Anterior cingulate cortex (tissue), 58 donors: ENCODE measurements at regions not wholly inside any gene's neighbourhood (a gene's known extent, or its start where the extent isn't known, plus 50 kb on each side); places are given as distances from the start of the nearest gene placed in this dataset.
A peak's percentile ranks its signal among the peaks of the same experiment; 100 is the strongest.

Experiments
- DNase-seq, 58 donors: peaks; one replicate each; lab custom pipeline; 2025; lab: John Stamatoyannopoulos, UW

DNA sequence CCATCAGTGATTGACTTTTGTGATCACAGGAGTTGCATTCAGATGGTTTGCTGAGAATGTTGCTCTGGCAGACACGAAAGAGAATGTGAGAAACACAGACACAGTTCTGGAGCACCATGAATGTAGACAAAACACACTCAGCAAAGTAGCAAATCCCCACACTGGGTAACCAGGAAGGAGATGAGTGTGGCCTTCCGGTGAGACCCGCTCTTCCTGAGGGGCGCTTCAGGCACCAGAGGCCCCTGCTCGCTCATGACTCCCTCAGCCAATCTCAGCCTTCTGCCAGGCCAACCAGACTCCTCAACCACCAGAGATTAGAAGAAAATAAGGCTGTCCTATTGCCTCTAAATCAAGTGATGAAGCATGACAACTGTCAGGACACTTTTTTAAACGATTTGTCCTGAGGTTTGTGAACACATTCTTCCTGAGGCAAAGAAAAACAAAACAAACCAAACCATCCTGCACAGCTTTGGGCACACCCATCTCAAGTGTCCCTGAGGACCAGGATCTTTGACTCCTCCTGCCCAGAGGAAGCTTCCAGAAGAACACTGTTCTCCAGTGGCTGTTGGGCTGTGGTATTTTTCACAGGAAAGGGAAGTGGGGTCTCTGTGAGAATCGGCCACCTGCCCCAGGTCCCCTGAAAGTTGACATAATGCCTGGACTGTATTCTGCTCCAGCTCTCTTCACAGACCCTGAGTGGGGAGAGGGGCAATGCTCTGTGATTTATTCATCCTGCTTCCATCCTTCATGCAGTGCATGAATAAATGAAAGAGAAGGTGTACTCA is 152.8 kb downstream of the BCL11A start:
- no peak for DNase-seq

DNA sequence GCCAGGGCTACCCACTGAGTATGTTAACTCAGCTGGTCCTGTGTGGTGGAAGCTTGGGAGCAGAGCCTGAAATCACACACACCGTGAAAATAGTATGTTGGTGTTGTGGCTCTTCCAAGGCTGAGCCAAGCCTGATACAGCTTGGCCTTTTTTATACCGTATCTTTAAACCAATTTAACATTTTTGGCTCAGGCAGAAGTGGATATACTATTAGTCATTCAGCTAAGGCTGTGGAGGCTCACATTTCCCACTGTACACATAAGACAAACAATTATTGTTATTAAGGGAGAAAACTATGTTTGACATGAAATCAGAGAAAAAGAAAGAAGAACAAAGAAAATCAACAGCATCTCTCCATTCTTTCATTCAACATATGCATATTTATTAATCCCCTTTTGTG is 159.0 kb downstream of the BCL11A start:
- no peak for DNase-seq

DNA sequence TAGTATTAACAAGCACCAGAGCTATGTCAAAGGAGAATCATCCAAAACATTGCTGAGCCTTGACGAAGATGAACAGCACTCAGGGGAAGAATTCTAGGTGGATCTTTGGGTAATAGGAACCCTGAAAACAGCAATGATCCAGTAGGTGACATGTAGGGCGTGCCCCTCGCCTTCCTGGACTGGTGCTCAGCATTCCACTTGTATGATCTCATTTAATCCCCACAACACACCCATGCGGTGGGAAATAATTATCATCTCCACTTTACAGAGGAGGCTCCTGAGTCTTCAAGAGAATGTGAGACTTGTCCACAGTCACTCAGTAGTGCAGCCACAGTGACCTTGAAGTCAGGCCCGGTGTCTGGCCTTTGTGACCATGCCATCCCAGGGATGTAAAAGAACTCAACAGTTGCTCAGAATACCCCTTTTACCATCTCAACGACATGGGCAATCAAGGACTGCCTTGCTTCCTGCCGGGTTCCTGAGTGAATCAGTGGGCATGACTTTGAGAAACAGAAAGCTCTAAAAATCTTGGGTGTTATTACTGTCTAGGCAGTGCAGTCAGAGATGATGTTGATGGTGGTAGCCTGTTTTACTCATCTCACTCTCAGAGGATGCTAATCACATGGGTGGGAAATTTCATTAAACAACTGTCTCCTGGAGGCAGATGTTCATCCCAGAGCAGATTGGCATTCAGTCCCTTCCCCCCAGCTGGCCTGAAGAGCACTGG is 161.6 kb downstream of the BCL11A start:
- DNase-seq = no peak

DNA sequence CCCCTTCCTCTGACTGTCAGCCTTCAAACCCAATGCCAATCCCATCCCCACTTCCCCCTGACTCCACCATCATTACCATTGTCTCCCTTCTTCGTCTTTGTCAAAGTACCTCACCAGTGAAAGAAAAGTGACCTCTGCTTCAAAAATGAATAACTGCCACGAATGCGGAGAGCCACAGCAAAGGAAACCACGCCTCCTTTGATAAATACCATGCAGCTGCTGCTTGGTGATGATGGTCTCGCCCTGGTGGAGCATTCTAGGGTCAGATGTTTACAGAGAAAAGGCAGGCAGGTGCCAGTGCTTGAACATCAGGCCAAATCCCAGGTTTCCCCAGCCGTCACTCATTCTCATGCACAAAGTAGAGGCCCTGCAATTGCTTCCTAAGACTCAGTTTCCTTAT is 162.2 kb downstream of the BCL11A start:
- DNase-seq = no peak

DNA sequence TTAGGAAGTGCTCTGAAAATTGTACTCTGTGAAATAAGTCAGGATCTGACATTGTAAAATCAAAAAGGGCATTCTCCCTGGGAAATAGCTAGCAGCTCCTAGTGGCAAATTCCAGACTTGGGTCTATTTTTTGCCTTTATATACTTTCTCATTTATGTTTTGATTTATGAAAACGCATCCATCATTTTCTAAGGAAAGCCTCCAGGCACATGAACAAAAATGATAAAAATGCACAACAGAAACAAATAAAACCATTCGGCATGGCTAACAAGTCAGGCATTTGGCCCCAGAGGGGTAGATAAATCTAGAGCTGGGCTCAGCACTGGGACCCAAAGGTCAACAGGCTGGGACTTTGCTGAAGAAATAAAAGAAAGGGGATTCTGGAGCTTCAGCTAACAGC is 167.0 kb downstream of the BCL11A start:
- no peak for DNase-seq

DNA sequence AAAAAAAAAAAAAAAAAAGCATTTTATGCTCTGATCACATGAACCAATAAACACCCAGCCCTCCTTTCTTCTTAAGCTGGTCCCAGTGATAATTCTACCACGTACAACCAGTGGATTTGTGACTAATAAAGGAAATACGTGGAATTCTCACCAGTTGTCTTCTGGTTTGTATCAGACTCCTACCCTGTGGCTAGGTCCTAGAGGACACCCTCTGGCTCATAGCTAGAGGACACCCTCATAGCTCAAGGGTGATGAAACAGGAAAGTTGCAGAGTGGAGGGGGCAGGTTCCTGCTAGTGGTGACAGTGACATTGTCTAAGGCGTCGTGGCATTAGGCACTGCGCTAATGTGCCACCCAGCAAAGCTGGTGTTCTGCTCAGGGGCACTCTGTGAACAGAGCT is 167.8 kb downstream of the BCL11A start:
- DNase-seq = no peak

DNA sequence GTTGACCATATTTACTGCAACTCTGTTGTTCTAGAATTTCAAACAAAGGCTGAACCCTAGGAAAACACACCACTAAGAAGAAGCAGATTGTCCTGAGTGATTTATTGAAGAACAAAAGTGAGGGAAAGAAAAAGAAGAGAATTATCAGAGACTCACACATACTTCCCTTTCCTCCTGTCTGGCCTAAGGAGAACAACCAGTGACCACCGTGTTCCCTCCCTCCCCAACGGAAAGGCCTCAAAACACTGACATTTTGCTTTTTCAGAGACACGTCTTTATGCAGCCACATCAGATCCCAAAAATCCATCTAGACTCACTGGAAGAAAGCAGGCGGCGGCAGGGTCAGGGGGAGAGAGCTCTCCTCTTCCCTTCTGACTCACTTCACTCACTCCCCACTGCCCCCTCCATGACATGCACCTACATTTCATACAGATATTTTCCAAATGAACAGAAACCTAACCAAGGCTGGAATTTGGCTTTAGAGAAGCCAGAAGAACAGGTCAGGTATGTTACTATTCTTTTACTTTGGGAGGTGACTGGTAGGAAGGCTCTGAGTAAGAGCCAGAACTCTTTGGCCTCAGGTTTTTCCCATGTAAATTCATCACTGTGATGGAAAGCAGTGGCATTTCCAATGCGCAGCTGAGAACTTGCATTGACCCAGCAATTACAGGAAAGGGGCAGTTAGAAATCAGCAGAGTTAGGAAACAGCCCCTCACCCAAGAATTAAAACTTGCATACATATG is 169.9 kb downstream of the BCL11A start:
- DNase-seq = no peak

DNA sequence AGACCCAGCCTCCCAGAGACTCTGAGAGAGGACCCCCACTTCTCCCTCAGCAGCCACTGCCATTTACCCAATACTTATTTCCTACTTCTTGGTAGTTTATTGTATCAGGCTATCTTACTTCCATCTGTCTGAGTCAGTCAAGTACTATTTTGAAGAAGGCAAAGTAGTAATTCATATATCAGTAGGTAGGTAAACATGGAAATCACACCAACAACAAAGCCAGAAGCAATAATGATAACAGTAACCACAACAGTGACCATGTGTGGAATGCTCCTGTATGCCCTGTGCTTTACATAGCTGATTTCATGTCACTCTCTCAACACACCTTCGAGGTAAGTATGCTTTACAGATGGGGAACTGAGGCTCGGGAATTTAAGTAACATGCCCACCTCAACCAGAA is 173.0 kb downstream of the BCL11A start:
- no peak for DNase-seq

DNA sequence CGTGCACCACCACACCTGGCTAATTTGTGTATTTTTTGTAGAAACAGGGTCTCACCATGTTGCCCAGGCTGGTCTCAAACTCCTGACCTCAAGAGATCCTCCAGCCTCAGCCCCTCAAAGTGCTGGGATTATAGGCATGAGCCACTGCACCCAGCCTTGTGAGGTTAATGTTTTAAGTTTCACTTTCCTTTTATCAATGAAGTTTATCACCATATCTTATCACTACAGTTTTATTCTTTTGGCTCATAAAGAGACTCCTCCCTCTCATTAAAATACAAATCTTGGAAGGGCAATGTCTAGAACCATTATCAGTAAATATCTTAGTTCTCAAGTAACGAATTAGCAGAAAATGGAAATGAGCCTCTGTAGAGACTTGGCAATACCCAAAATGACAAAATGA is 173.8 kb downstream of the BCL11A start:
- DNase-seq = no peak

DNA sequence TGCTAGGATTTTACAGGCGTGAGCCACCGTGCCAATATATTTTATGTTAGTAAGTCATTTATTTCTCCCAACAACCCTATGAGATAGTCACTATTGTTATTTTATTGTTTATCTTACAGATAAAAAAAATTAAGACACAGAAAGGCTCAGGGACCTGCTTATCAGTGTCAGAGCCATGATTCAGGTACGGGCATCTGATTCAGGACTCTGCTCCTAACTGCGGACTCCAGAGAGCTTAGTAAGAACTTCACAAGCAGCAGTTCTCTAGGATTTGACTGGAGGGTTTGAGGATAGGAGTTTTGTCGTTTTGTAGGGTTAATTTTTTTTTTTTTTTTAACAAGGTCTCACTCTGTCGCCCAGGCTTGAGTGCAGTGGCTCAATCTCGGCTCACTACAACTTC is 174.2 kb downstream of the BCL11A start:
- no peak for DNase-seq

DNA sequence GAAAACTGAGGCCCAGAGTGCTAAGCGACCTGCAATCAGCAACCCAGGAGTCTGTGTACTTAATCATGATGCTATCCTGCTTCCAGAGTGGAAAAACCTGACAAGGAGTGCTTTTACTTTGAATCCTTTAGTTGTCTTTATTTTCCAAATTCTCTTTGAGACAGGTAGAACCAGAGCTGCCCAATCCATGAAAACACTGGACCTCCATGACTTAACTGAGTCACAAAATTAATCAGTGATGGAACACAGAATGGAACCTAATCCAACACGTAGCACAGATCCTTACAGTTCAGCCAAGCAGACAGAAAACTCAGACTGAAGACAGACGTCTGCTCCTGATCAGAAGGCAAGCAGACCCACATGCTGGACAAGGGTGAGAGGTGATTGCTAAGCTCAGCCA is 175.6 kb downstream of the BCL11A start:
- no peak for DNase-seq

DNA sequence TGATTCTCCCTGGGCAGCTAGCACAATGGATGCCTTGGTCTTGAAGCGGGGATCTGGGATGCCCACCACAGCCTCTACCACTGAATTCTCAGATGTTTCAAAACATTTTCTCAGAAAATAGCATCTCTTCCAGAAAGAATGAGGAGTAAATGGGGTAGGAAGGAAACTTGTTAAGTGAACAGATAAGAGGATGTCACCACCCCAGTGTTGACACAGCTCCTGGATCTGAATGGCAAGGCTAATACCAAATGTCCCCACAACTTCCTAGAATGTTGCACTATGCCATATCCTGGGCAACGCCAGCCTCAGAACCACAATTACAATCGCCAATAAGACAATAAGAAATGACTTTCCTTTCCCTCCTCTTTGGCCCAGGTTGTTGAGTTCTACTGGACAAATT is 177.2 kb downstream of the BCL11A start:
- no peak for DNase-seq

DNA sequence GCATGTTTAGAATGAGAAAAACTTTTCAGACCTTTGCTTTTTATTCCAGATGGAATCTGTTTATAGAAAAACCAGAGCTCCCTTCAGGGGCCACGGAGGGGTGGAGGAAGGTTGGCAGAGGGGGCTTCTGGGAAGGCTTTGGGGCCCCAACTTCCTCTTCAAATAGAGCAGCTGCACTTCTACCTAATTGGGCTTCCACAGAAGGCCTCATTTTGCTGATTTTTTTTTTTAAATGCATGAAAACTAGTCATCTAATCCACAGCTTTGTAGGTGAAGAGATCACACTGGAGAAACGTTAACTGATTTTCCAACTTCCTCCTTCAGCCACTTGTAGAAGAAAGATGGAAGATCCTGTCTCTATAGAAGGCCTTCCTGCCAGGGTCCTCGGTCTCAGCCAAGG is 181.8 kb downstream of the BCL11A start:
- DNase-seq = no peak

DNA sequence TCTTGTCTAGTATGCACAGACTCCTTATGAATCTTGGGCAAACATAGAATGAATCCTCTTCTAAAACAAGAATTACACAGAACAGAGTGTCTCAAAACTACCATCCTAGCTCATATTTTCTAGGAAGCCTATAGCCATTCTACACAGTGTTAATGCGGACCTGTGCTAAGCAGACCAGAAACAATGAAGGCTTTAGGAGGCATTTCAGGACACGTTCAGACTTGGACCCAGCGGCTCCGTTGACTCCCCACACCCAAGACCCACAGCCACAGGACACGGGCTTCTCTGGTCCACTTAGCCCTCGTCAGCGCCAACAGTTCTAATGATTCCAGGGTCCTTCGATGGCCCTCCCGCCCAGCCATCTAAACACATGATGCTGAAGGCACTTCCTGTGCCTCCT is 182.2 kb downstream of the BCL11A start:
- no peak for DNase-seq

DNA sequence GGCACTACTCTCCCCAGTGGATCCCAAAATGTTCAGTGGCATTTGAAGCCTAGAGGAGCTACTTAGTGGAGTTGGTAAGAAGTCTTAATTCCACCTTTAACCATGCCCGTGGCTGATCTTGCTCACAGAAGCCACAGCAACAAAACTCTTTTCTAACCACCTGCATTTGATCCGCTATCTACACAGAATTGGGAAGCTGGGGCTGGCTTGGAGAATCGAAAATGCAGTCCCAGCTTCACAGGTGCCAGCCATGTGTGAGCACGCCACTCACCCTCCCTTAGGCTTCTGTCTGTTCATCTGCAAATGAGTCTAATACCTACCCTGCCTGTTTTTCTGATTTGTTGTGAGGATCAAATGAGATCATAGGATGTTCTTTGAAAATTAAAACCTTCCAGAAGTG is 182.6 kb downstream of the BCL11A start:
- no peak for DNase-seq

DNA sequence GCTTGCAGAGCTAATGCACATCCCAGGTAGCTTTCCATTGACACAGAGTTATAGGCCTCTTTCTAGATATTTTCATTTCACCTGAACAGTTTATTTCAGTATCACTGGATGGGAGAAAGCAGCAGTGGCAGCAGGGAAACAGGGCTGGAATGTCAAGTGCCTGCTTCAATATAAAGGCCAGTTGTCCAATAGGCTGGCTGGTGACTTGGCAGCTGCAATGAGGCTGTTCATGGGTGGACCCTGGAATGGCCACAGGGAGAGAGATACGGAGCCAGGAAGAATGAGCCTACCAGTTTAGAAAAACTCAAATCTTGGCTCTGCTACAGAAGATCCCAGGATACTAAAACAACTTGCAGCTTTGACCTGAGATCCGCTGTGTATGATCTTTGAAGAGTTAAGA is 185.0 kb downstream of the BCL11A start:
- DNase-seq = no peak

DNA sequence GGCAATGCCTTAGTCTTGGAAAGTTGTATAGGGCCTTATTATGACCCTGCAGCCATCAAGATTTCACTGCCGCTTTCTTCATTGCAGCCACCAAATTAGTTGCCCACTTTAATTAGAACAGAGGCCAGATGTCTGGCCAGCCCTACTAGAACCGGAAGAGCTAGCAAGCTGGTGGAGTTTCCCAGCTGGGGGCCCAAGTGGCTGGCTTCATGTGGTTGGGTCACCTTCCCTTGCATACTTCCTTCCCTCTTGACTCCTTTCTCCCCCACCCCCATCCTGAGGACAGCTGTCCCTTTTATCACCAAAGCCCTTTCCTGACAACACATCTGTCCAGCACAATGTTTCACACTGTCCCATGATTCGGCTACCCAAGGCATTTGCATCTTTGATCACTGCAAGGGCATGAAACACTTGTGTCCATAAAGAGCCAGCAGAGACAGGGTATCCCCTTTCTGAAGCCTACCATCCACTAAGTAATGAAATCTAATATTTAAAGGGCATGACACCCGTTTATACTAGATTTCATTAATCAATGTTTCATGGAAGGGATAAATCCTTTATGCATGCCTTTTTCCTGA is 187.2 kb downstream of the BCL11A start:
- no peak for DNase-seq

DNA sequence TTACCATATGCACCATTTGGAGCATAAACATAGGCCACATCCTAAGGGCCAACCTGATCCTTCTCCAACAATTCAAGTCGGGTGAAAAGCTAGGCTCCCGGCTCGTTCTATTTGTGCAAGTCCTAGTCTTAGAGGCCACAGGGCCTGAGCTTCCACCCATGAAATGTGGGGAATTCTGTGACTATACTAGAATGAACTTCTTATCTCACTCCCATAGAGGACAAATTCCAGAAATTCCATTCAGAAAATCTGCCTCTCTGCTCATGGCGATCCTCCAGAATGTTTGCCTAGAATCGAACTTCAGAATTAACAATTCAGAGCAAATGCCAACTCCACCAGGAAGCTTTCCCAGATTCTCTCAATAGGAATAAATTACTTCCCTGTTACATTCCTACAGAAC is 187.9 kb downstream of the BCL11A start:
- no peak for DNase-seq

DNA sequence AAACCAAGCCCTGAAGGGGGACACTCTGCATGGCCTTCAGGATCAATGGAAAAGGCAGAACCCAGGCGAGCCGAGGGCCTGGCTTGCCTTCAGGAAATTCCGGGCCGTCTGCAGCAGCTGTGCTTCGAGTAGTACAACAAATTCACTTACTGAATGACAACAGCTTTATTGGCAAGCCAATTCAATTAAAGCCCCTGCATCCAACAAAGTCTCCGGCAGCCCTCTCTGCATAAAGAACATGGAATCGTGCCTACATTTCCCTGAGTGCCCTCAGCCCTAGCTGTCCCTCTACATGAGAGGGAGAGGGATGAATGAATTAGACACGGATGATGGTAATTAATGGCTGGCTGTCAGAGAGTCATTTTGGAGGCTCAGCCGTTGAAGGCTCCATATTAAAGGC is 189.0 kb downstream of the BCL11A start:
- peak in 1 of 58 donors; percentile 19 for DNase-seq

DNA sequence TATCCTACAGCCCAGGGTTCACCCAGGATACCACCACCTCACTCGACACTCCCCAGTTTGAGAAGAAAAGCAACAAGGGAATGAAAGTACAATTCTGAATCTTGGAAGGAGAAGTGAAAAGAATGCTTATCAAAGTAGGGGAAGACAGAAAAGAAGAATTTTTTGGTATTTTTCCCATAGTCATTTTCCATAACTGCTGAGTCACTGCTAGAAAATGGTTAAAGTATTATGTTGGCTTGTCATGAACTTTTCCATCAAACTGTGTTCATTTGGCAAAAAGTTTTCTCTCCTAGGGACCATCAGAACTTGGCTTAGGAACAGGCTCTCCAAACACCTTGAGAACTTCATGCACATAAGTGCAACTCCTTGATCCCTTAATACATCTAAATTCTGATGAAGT is 192.0 kb downstream of the BCL11A start:
- no peak for DNase-seq

DNA sequence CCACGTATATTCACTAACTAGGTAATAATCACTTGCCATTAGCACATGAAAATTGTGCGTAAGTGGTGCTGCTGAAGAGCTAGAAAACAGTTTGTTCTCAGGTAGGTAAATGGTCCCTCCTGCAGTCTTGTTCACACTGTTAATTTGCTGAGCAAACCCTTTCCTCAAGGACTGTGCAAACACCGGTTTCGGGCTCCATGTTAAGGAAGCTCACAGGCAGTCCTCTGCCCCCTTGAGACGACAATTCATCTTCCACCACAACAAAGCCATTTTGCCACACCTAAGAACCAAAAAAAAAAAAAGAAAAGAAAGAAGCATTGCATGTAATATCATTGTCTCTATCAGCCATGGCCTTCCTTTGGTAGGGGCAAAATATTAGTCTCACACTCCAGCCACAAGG is 193.9 kb downstream of the BCL11A start:
- DNase-seq = no peak
